HCEC 1CT (cell line): ENCODE measurements at regions not wholly inside any gene's neighbourhood (a gene's known extent, or its start where the extent isn't known, plus 50 kb on each side); places are given as distances from the start of the nearest gene placed in this dataset.
"Not testable (repeated sequence)": the region's sequence is repeated elsewhere in the genome, so short reads cannot be mapped to it uniquely, and the experiment has no call there.

Experiments used
- DNase-seq: peaks from one replicate; pipeline ENCODE4 v3.0.0-alpha.2; 2017

GRCh38 chr4:138344851-138345250 is 102.7 kb upstream of the SLC7A11 start:
- no peak for DNase-seq

- no peak for DNase-seq
These were observed 101.9 kb upstream of the SLC7A11 start for GRCh38 chr4:138344054-138344453.

GRCh38 chr4:138341739-138342415 is 99.7 kb upstream of the SLC7A11 start:
- DNase-seq, result no peak

GRCh38 chr4:138338840-138339239 is 96.7 kb upstream of the SLC7A11 start:
- no peak for DNase-seq

- DNase-seq, result not testable (repeated sequence)
These were observed 96.1 kb upstream of the SLC7A11 start for GRCh38 chr4:138338222-138338621.

- DNase-seq, result no peak
These were observed 92.3 kb upstream of the SLC7A11 start for GRCh38 chr4:138334346-138335016.

GRCh38 chr4:138332415-138332814 is 90.3 kb upstream of the SLC7A11 start:
- not testable (repeated sequence) for DNase-seq

- DNase-seq, result no peak
These were observed 88.4 kb upstream of the SLC7A11 start for GRCh38 chr4:138330531-138330930.

GRCh38 chr4:138329506-138330070 is 87.4 kb upstream of the SLC7A11 start:
- DNase-seq, result no peak

- DNase-seq, result no peak
These were observed 85.2 kb upstream of the SLC7A11 start for GRCh38 chr4:138327338-138327737.

GRCh38 chr4:138320831-138321230 is 78.7 kb upstream of the SLC7A11 start:
- DNase-seq, result no peak

GRCh38 chr4:138320030-138320429 is 77.9 kb upstream of the SLC7A11 start:
- no peak for DNase-seq

GRCh38 chr4:138317175-138317748 is 75.1 kb upstream of the SLC7A11 start:
- DNase-seq, result no peak

GRCh38 chr4:138312536-138312911 is 70.4 kb upstream of the SLC7A11 start:
- no peak for DNase-seq

- no peak for DNase-seq
These were observed 69.8 kb upstream of the SLC7A11 start for GRCh38 chr4:138311771-138312535.

- DNase-seq, result peak; percentile 43
These were observed 68.8 kb upstream of the SLC7A11 start for GRCh38 chr4:138310991-138311390.

- no peak for DNase-seq
These were observed 68.3 kb upstream of the SLC7A11 start for GRCh38 chr4:138310498-138310897.

GRCh38 chr4:138308356-138308755 is 66.2 kb upstream of the SLC7A11 start:
- DNase-seq, result no peak

- no peak for DNase-seq
These were observed 65.2 kb upstream of the SLC7A11 start for GRCh38 chr4:138307319-138307718.

- no peak for DNase-seq
These were observed 62.9 kb upstream of the SLC7A11 start for GRCh38 chr4:138305050-138305449.

GRCh38 chr4:138301536-138301935 is 59.4 kb upstream of the SLC7A11 start:
- DNase-seq, result no peak

- DNase-seq, result peak; percentile 1
These were observed 58.5 kb upstream of the SLC7A11 start for GRCh38 chr4:138300616-138301015.

- no peak for DNase-seq
These were observed 57.7 kb upstream of the SLC7A11 start for GRCh38 chr4:138299881-138300280.
